GM12875 (cell line): ENCODE measurements at regions not wholly inside any gene's neighbourhood (a gene's known extent, or its start where the extent isn't known, plus 50 kb on each side); places are given as distances from the start of the nearest gene placed in this dataset.

Source experiments
- H3K4me3 ChIP-seq: one replicate; pipeline ENCODE4 v1.5.1; 2011; ENCODE audit warnings: low read depth, low read length, control low read depth
- TF ChIP-seq, protein P1 (sequence below): IDR thresholded peaks from 2 replicates; pipeline ENCODE4 v1.5.1; 2011; ENCODE audit warnings: low read depth, mild to moderate bottlenecking, control low read depth, inconsistent platforms, low read length, moderate library complexity, borderline replicate concordance; ENCODE audit not compliant: insufficient read depth

GRCh38 chr2:173681881-173682650 lies 283.1 kb downstream of the SP3 start:
- TF ChIP-seq, protein P1, sequence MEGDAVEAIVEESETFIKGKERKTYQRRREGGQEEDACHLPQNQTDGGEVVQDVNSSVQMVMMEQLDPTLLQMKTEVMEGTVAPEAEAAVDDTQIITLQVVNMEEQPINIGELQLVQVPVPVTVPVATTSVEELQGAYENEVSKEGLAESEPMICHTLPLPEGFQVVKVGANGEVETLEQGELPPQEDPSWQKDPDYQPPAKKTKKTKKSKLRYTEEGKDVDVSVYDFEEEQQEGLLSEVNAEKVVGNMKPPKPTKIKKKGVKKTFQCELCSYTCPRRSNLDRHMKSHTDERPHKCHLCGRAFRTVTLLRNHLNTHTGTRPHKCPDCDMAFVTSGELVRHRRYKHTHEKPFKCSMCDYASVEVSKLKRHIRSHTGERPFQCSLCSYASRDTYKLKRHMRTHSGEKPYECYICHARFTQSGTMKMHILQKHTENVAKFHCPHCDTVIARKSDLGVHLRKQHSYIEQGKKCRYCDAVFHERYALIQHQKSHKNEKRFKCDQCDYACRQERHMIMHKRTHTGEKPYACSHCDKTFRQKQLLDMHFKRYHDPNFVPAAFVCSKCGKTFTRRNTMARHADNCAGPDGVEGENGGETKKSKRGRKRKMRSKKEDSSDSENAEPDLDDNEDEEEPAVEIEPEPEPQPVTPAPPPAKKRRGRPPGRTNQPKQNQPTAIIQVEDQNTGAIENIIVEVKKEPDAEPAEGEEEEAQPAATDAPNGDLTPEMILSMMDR: no peak
- no peak overlapping the region for H3K4me3 ChIP-seq

DNA sequence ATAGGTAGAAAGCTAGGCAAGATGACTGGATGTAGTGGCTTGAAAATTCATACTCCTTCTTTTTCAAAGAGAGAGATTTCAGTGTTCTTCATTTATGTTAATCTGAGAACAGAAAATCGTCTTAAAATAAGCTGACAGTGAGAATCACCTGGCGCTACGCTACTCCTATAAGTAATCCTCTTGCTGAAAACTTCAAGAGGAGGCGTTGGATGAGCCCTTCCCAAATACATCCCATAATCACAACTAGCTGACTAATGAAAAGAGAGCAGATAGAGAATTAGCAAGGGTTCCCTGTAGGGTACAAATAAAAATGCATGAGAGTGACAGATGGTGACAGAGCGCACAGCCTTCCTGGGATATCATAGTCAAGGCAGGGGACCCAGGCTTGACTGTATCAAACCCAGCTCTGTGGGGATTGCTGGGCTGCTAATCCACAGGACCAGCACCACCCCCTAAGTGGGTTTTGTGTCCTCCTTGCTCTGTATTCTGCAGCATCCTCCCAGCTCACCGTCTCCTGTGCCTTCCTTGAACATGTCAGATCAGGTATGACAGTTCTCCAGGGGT lies 280.2 kb downstream of the SP3 start:
- H3K4me3 ChIP-seq: no peak overlapping the region
- TF ChIP-seq, protein P1: no peak

DNA sequence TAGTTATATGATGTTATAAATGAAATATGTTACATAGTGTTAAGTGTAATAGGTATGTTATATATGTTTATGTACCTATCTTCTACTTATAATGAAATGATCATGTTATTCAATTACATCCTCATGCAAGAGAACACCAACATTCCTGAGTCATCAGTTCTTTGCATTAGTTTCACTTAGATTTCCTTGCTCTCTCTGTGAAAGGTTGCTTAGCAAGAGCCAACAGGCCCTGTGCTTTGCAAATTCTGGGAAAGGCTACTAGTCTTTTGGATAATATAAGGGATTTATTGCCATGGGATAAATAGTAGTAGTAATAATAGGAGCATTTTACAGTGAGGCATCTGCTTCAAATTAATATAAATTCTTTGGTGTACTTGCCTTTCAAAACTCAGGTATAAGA lies 274.8 kb downstream of the SP3 start:
- TF ChIP-seq, protein P1: no peak
- no peak overlapping the region for H3K4me3 ChIP-seq

DNA sequence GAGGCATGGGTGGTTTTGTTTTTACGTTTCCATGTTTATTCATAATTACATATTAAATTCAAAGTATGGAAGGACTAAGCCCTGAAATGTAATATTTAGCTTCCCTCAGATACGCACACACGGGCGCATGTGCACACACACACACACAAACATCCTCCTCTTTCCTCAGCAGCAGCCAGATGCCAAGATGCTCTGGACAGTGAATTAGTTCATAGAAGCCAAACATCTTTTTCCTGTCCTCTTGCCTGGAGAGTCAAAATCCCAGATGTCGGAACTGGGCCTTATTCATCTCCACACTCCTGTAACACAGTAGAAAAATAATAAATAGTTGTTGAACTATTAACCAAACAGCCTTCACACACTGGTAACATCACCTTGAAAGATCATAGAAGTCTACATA lies 273.1 kb downstream of the SP3 start:
- TF ChIP-seq, protein P1: no peak
- no peak overlapping the region for H3K4me3 ChIP-seq

DNA sequence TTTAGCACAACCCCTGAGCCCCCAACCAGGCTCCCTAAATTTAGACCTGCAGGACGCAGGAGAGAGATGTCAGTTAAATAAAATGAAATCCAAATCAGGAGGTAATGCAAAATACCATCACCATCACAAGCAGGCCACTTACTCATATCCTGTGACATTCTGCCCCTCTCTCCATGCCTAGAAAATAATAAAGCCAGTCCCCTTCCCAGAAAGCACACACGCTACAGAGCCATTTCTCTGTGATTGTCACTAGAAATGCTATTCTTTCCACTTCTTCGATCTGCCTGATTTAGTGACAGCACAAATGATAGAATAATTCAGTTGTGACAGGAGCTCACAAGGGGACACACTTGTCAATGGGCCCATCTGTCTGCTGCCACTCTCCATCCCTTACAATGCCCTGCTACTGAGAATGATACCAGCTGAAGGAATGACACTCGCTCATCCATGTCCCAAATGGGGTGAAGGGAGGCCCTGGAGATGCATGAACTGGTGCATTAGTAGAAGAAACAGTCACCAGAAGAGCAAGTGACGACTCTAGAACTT lies 272.1 kb downstream of the SP3 start:
- TF ChIP-seq, protein P1: no peak
- no peak overlapping the region for H3K4me3 ChIP-seq

- TF ChIP-seq, protein P1: no peak
- H3K4me3 ChIP-seq: no peak overlapping the region
These were observed 268.9 kb downstream of the SP3 start for GRCh38 chr2:173696274-173696673.

- TF ChIP-seq, protein P1: no peak
- no peak overlapping the region for H3K4me3 ChIP-seq
These were observed 267.2 kb downstream of the SP3 start for GRCh38 chr2:173697929-173698328.
